ENCODE measurements at regions not wholly inside any gene's neighbourhood (a gene's known extent, or its start where the extent isn't known, plus 50 kb on each side); places are given as distances from the start of the nearest gene placed in this dataset.

GRCh38 chr20:58078741-58079522 is 149.5 kb downstream of the ANKRD60 start:
- peaks cover 8 to 16% of the 10 kb centered on the region in 2 experiments for H3K9me3 Mint-ChIP-seq
- H3K79me1 ChIP-seq (ENCODE audit: insufficient read depth, low read depth, low read length, poor library complexity, severe bottlenecking) = no peaks in the 10 kb centered on the region
- H4K91ac ChIP-seq (ENCODE audit: insufficient read length, low read depth, low read length) = no peak overlapping the region
- DNase-seq = no peak
- no peak overlapping the region for H3K27ac ChIP-seq (ENCODE audit: insufficient read length, low read depth, low read length)
- H3K36me3 Mint-ChIP-seq (ENCODE audit: insufficient read depth in 1 of 3, low read depth in 3 of 3) = peaks cover 0 to 3% (median 0%) of the 10 kb centered on the region in 3 experiments; a peak in 2 of 7 replicates
- H2BK15ac ChIP-seq (ENCODE audit: low read depth, low read length) = no peak overlapping the region
- H4K20me1 ChIP-seq (ENCODE audit: control insufficient read depth, insufficient read depth, insufficient read length) = no peaks in the 10 kb centered on the region
- no peak overlapping the region for H3K14ac ChIP-seq (ENCODE audit: insufficient read depth, low read length)
- H3K4me1 ChIP-seq (ENCODE audit: insufficient read depth, low read length) = no peaks in the 10 kb centered on the region
- H2BK12ac ChIP-seq (ENCODE audit: insufficient read length, low read depth, low read length) = no peak overlapping the region
- no peak overlapping the region for H3K23ac ChIP-seq (ENCODE audit: insufficient read length, low read depth, low read length)
- H3K4me1 Mint-ChIP-seq = peaks cover 3 to 4% of the 10 kb centered on the region in 2 experiments
- H3T11ph ChIP-seq (ENCODE audit: low read length) = no peak overlapping the region
- H2BK20ac ChIP-seq (ENCODE audit: low read depth, low read length, poor library complexity, severe bottlenecking) = no peak overlapping the region
- H2BK5ac ChIP-seq (ENCODE audit: insufficient read length, low read length) = no peak overlapping the region
- TF ChIP-seq CTCF (conservative IDR thresholded peaks at IDR 0.05) = no peak
- H3K27ac Mint-ChIP-seq = no peak overlapping the region
- H2AFZ ChIP-seq (ENCODE audit: low read length) = no peak overlapping the region
- no peak overlapping the region for H3K4ac ChIP-seq (ENCODE audit: low read depth, low read length)
- H4K5ac ChIP-seq (ENCODE audit: insufficient read length, low read depth, low read length) = no peak overlapping the region
- H3K4me2 ChIP-seq (ENCODE audit: insufficient read depth, insufficient read length, low read length) = no peak overlapping the region
- no peak overlapping the region for H2BK120ac ChIP-seq (ENCODE audit: low read depth, low read length, poor library complexity, severe bottlenecking)
- no peak overlapping the region for H2AK5ac ChIP-seq (ENCODE audit: insufficient read length, low read length)
- WGBS (ENCODE audit: extremely low coverage, insufficient read length, low lambda C conversion rate) = no CpG with 5 or more reads among the region's 7 CpGs
- no peaks in the 10 kb centered on the region for H3K79me2 ChIP-seq (ENCODE audit: insufficient read depth, low read length)
- H4K8ac ChIP-seq (replicated peaks; ENCODE audit: insufficient read length, low read depth, low read length) = no peak overlapping the region
- no peak overlapping the region for H3K4me3 Mint-ChIP-seq
- H3K9ac ChIP-seq (ENCODE audit: extremely low read depth, insufficient read length, low read length) = no peak overlapping the region
- H3K27me3 ChIP-seq (ENCODE audit: insufficient read depth, low read length) = no peaks in the 10 kb centered on the region
- no peak overlapping the region for H3K56ac ChIP-seq (ENCODE audit: insufficient read length, low read depth, low read length)
- no peaks in the 10 kb centered on the region for H3K23me2 ChIP-seq (ENCODE audit: insufficient read length, low read depth, low read length, poor library complexity, severe bottlenecking)
- H3K18ac ChIP-seq (ENCODE audit: insufficient read length, low read depth, low read length) = no peak overlapping the region
- H3K27me3 Mint-ChIP-seq (ENCODE audit: low read depth) = no peaks in the 10 kb centered on the region; the same call in 1 of the 2 replicates
- no peaks in the 10 kb centered on the region for H3K9me3 ChIP-seq (ENCODE audit: control insufficient read depth, low read depth, low read length)
